ENCODE measurements at regions not wholly inside any gene's neighbourhood (a gene's known extent, or its start where the extent isn't known, plus 50 kb on each side); places are given as distances from the start of the nearest gene placed in this dataset.

DNA sequence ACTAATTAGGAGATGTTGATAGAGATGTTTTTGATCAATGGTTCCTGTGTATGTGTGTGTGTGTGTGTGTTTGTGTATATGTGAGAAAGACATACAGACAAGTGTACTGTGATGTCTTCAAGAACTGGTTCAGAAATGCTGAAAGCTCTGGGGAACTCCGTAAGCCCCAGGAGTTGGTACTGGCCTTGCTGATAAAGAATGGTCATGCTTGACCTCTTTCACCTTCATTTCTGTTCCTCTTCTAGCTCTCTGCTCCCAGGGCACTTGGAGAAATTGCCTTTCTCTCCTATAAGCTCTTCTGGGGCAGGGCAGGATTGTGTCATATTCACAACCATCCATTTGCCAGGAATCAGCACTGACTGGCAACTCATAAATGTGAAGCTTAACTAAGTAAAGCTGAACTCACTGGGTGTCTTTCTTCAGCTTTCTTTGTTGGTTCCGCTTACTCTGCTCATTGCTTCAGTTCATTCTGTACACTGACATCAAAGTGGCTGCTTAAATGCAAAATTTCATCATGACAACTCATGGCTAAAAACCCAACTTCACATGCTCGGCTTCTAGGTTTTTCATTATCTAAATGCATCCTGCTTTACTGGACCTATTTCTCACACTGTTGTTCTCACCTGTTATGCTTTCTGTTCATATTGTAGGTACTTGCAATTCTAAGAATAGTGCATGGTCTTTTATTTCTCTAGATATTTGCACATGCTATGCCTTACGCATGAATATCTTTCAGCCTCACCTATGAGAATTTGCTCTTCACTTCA is 162.1 kb upstream of the LYSMD4 start:
- no peak for TF ChIP-seq TEAD4 (IDR thresholded peaks at IDR 0.05; ENCODE audit: borderline replicate concordance, insufficient read depth)
- TF ChIP-seq CHD2 (IDR thresholded peaks at IDR 0.05; ENCODE audit: low read length, partially characterized antibody), result no peak
